Mammary epithelial cell (primary cell): ENCODE measurements at regions not wholly inside any gene's neighbourhood (a gene's known extent, or its start where the extent isn't known, plus 50 kb on each side); places are given as distances from the start of the nearest gene placed in this dataset.
"Not testable (repeated sequence)": the region's sequence is repeated elsewhere in the genome, so short reads cannot be mapped to it uniquely, and the experiment has no call there.

Experiments used
- CTCF ChIP-seq, 2 donors: IDR thresholded peaks in 1 of 2; conservative IDR thresholded peaks in 1 of 2; 2 replicates each; pipeline ENCODE4 v1.5.1; 2011 to 2012; ENCODE audit warnings: inconsistent platforms in 2 of 2, low read length in 2 of 2, mild to moderate bottlenecking in 2 of 2, control low read depth in 1 of 2, low read depth in 1 of 2; ENCODE audit not compliant: insufficient read depth in 1 of 2; ENCODE audit errors: extremely low read depth in 1 of 2
- EZH2 ChIP-seq: IDR thresholded peaks from 2 replicates; pipeline ENCODE4 v1.6.1; 2012; ENCODE audit warnings: low read length, inconsistent platforms, borderline replicate concordance

GRCh38 chr6:12492929-12493328 is 202.8 kb downstream of the EDN1 start:
- TF ChIP-seq CTCF (conservative IDR thresholded peaks at IDR 0.05 in 1 of 2, IDR thresholded peaks at IDR 0.05 in 1 of 2; ENCODE audit: extremely low read depth in 1 of 2, insufficient read depth in 1 of 2, low read depth in 1 of 2, low read length in 2 of 2); EZH2: not testable (repeated sequence)
